ENCODE measurements at regions not wholly inside any gene's neighbourhood (a gene's known extent, or its start where the extent isn't known, plus 50 kb on each side); places are given as distances from the start of the nearest gene placed in this dataset.
"Not testable (repeated sequence)": the region's sequence is repeated elsewhere in the genome, so short reads cannot be mapped to it uniquely, and the experiment has no call there.

DNA sequence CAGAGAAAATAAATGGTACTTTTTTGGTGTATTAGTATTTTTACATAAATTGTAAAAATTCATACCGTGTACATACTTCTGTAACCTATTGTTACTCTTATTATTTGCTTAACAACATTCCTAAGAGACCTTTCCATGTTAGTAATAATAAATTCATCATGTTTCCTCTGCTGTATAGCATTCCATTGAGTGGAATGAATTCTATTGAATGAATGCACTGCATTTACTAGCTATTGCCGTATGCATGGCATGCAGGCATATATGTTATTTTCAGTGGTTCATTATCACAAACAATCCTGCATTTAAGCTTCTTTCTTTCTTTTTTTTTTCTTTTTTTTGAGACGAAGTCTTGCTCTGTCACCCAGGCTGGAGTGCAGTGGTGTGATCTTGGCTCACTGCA, 137.6 kb upstream of the TBX3 start:
- DNase-seq (ENCODE audit: low read depth in 2 of 2), result no peak

DNA sequence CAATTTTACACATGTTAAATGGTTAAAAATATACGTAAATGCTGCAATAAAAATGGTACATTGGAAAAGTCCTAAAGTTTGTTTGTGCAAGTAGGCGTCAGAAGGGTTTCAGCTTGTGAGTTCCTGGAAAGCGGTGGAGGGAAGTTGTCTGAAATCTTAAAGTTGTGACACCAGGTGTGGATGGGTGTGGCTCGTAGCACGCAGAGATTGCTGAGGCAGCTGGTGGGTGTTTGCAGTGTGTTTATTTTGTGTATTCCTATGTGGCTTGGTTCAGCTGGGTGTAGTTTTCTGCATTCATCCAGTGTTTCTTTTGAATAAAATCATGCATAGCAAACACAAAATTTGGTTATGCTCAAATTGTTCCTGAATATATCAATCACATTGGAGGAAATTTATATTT, 136.8 kb upstream of the TBX3 start:
- no peak for DNase-seq (ENCODE audit: low read depth in 2 of 2)

DNA sequence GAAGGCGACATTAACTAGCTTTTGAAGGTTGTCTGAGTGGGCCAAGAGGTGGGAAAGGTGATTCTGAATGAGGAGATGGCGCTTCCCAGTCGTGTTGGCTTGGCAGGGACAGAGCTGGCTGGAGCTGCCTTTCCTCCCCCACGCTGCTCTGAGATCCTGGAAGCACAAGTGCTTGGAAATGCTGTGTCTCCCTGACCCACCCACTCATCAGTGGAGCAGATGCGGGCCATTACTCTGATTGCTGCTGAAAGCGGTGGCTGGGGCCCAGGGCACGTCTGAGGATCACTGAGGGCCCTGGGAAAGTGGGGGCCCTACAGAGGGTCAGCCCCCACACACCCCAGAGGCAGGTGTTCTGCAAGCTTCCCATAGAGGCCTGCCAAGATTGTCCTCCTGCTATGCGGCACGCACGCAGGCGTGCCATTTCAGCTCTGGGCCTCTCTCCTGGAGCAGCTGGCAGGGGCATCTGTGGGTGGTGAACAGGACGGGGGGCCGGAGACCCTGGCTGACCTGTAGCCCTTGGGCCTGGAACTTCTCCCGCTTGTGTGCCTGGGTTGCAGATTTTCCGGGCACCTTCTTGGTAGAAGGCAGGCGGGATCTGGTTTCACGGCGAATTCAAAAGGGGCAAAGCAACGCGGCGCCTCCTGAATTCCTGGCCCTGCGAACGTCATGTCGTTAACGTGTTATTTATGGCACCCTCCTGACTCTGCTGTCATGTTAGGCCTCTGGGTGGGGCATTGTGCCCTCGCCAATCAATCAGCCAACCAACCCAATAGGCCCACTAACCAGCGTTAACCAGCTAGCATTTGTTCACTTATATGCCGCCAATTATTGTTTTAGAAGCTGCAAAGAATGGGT, 133.8 kb upstream of the TBX3 start:
- DNase-seq (ENCODE audit: low read depth in 2 of 2), result no peak

DNA sequence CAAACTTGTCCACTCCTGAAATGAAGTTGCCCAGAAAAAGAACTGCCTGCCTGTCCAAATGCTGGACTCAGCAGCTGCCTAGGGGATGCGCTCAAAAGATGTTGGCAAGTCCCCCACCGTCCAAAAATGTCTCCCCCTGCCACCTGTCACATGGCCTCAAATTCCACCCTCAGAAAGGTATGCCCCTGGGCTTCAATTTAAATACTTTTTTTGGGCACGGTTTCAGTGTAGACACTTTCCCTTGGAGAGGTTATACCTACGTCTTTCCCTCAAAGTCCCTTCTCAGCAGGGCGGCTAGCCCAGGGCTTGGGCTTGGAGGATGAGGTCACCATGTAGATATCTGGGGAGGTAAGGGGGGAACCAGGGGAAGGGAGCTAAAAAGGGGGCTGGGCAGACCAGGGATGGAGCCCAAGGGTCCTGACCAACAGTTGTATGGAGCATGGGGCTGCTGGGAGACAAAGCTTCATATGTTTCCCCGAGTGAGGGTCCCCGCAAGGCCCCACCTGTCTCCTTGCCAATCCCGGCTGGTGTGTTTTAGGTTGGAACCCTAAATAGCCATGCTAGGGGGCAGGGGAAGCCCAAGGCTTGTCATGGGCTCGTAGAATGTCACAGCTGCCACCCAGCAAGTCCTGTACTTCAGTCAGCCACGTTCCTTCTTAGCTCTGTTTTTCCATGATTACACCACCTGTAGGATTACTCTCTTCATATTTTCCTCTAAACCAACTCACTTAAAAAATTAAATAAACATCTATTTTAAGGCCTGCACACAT, 131.2 kb upstream of the TBX3 start:
- DNase-seq (ENCODE audit: low read depth in 2 of 2), result no peak

DNA sequence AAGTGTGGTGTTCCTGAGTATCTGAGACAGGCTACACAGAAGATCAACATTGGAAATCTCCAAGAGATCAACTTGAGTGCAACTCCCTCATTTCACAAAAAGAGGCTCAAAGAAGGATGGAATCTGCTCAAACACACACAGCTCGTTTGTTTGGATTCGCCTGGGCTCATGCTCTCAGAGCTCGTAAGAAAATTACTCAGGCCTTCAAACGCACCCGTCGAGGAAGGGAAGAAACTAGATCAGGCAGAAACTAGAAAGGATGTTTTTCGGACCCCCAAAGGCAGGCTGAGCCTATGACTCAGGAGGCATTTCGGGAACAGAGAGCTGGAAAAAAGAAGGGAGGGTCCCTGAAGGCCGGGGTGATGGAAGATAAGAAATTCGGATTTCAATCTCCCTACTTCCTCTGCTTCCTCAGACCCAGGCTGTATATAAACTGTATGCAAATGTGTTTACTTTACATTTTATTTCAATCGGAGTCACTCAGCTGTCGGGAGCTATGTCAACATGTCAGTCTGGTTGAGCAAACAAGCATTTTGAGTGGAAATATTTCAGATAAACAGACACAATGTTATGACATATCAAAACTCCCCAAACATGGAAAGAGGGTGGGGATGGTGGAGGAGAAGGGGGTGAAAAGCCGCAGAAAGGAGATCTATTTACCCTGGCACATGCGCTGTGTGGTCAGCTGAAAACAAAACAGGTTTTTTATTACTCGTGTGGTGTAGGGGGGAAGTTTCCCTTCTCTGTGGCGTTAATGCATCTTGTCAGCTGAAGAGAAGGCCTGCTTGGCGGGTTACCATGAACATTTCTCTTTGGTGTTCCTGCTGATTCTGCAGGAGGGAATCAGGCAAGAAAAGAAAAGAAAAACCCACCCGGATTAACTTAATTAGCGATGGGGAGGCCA, 129.1 kb upstream of the TBX3 start:
- DNase-seq (ENCODE audit: low read depth in 2 of 2), result no peak

DNA sequence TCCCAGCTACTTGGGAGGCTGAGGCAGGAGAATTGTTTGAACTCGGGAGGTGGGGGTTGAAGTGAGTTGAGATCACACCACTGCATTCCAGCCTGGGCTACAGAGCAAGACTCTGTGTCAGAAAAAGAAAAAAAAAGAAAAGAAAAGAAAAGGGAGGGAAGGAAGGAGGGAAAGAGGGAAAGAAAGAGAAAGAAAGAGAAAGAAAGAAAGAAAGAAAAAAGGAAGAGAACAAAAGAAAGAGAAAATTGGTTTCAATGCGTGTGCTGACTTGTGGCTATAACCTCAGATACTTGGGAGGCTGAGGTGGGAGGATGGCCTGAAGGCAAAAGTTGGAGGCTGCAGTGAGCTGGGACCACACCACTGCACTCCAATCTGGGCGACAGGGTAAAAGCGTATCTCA, 128.4 kb upstream of the TBX3 start:
- no peak for DNase-seq (ENCODE audit: low read depth in 2 of 2)

DNA sequence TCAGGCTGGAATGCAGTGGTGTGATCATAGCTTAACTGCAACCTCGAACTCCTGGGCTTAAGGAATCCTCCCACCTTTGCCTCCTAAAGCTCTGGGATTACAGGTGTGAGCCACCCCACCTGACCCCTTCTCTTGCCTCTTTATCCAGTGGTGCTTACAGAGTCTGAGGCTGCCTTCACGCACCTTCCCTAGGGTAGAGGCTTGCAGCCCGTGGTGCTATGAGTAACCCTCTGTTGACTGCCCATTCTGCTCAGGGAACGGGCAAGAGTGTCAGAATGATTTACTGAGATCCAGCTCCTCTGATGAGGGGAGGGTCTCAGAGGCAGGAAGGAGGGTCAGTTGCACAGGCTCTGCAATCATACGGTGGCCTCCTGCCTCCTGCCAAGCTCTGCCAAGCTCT, 125.1 kb upstream of the TBX3 start:
- no peak for DNase-seq (ENCODE audit: low read depth in 2 of 2)

DNA sequence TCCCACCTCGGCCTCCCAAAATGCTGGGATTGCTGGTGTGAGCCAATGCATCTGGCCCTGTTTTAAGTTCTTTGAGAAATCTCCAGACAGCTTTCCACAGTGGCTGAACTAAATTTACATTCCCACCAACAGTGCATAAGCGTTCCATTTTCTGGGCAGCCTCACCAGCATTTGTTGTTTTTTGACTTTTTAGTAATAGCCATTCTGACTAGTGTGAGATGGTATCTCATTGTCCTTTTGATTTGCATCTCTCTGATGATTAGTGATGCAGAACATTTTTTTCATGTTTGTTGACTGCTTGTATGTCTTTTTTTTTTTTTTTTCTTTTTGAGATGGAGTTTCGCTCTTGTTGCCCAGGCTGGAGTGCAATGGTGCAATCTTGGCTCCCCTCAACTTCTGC, 117.4 kb upstream of the TBX3 start:
- not testable (repeated sequence) for DNase-seq (ENCODE audit: low read depth in 2 of 2)

DNA sequence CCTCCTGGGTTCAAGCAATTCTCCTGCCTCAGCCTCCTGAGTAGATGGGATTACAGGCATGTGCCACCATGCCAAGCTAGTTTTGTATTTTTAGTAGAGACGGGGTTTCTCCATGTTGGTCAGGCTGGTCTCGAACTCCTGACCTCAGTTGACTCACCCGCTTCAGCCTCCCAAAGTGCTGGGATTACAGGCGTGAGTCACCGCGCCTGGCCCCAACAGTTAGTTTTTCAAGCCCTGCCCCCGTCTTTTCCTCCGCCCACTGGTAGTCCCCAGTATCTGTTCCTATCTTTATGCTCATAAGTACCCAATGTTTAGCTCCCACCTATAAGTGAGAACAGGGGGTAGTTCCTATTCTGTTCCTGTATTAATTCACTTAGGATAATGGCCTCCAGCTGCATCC, 116.6 kb upstream of the TBX3 start:
- DNase-seq (ENCODE audit: low read depth in 2 of 2), result not testable (repeated sequence)

DNA sequence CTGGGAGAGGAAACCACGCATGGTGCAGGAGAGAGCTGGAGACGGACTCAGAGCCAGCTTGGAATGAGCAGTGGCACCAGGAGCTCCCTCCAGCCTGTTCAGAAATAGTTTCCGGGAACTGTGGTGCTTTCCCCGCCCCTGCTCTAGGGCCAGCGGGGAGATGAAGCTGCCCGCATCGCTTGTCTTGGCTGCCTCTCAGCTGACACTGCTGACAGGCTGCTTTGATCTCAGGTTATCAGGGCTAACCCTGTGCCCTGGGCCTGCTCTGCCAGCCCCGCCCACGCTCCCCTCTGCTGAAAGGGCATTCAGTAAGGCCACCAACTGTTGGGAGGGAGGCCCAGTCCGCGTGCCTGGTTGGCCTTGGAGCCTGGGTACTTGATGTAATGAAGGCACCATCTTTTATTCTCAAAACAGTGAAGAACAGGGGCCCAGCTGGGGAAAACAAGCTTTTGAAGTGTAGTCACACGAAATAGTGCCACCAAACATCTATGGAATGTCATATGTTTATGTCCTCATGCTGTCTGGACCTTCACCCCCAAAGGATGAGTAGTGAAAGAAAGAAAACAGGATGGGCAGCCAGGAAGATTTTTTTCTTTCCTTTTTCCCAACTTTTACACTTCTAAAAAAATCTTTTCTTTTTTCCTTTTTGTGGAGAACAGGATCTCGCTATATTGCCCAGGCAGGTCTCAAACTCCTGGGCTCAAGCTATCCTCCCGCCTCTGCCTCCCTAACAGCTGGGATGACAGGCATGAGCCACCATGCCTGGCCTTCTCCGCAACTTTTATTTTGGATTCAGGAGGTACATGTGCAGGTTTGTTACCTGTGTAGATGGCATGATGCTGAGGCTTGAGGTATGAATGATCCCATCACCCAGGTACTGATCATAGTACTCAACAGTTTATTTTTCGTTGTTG, 115.9 kb upstream of the TBX3 start:
- no peak for DNase-seq (ENCODE audit: low read depth in 2 of 2)

DNA sequence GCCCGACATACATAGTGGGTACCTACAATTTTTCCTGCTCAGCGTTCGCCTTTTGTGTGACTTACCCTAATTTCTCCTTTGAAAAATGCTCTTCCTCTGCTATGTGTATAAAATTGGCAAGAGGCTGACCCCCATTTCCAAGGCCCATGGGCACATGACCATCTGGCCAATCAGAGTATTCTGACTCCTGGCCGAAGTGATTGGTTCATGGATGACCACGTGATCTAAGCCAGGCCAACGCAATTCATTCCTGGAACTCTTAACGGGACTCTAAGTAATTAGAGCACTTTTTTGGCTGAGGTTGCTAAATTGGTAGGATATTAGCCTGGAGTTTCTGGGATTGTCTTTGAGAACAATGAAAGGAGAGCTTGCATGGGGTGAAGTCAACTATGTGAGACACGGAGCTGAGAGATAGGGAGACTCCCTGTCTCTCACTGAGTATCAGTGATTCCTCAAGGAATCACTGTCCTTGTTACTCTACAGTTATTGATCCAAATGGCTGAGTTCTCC, 110.1 kb upstream of the TBX3 start:
- no peak for DNase-seq (ENCODE audit: low read depth in 2 of 2)

DNA sequence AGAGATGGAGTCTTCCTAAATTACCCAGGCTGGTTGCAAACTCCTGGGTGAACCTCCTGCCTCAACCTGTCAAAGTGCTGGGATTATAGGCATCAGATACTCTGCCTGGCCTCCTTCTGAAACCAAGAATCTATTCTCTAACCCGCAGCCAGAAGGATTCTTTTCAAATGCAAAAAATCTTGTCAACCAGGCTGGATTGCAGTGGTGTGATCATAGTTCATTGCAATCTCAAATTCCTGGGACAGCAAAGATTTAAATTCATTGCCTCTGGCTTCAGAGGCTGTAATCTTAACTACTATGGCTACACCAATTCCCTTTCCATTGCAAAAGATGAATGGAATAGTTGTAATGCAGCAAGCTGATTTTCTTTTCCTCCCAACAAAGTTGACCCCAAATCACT, 106.3 kb upstream of the TBX3 start:
- DNase-seq (ENCODE audit: low read depth in 2 of 2), result no peak

DNA sequence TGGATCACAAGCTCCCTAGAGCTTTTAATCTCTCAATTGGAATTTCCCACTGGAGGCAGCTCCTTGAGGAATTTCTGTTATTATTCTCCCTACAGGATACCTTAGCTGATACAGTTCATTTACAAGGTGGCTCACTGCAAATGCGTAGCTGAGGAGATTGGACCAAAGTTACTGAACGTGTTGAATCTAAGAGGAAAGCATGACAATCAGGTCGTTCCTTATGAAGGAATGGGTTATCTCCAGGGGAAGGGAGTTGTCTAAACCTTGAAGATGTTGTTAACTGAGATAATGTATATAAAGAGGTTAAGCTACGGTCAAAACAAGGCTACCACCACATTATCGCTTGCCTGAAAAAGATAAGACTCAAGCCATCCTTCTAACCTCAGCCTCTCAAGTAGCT, 105.8 kb upstream of the TBX3 start:
- DNase-seq (ENCODE audit: low read depth in 2 of 2), result no peak

DNA sequence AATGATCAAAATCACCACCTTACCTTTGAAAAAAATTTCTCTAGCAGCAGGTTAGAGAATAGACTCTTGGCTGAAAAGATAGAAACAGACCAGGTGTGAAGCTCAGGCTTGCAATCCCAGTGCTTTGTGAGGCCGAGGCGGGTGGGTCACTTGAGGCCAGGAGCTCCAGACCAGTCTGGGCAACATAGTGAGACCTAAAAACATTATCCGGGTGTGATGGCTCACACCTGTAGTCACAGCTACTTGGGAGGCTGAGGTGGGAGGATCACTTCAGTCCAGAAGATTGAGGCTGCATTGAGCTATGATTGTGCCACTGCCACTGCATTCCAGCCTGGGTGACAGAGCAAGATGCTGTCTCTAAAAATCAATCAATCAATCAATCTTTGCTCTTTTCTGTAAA, 105.3 kb upstream of the TBX3 start:
- no peak for DNase-seq (ENCODE audit: low read depth in 2 of 2)

DNA sequence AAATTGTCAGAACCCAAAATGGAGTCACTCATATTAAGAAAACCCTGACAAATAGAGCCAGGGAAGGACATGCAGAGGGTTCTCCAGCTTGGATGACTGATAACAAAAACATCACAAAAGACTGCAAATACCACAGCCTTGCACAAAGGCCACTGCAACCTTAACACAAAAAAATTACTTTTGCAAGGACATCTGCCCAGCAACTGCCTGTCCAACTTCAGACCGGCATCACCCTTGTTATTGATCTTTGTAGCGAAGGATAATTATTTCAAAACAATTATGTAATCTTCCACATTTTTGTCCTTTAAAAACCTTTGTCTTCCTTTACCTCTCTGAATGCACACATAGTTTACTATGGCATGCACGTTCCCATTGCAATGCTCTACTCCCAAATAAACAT, 100.6 kb upstream of the TBX3 start:
- DNase-seq (ENCODE audit: low read depth in 2 of 2), result no peak

DNA sequence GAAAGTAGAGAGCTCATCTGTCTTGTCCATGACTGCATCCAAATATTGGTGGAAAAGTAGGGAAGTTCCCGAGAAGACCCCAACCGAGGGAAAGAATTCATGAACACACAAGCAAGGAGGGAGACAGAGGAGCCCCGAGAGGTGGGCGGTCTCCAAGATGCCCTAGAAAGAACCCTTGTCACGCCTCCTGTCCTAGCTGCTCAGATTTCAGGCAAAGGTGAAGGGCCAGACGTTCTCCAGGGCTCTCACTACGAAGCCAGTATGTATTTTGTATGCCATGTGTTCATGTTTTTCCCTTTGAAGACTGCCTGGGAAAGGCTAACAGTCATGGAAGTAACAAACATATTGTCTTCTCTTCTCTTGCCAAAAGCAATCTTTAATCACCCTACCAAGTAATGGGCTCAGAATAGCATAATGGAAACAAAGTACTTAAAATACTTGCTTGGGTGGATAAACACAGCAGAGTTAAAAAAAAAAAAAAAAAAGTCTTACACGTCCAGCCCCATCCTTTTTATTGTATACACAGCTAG, 99.2 kb upstream of the TBX3 start:
- no peak for DNase-seq (ENCODE audit: low read depth in 2 of 2)

DNA sequence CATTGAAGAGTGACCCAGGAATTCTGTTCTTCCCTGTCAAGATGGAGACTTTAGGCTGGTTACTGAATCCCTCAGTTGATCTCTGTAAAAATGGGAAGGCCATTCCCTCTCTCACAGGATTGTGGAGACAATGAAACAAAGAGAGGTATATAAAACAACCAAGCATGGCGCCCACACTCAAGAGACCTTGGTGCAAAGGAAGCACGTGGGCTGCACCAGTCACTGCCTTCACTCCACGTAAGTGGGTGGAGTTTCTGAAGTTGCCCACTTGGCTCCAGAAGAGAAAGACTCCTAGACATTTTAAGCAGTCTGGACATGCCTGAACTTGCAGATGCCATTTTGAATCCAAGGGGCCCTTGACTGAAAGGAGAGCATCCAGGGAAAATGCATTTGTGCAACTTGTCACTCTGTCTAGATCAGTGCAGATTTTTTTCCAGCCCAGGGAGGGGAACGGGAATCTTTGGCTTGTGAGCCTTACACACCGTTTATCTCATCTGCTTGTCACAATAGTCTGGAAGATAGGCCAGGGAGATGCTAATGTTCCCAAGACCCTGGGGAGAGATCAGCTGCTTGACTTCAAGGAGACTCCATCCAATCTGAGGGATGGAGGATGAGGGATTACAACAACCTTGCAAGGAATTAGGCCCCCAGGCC, 96.9 kb upstream of the TBX3 start:
- DNase-seq (ENCODE audit: low read depth in 2 of 2), result no peak

DNA sequence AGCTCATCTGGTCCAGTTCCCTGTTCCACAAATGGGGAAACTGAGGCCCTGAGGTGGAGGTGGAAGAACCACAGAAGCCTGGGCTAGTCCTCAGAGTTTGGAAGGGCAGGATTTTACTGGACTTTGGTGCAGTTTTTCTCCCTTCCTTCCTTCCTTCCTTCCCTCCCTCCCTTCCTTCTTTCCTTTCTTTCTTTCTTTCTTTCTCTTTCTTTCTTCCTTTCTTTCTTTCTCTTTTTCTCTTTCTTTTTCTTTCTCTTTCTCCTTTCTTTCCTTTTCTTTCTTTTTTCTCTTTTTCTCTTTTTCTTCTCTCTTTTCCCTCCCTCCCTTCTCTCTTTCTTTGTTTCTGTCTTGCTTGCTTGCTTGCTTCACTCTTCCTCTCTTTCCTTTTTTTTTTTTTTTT, 95.7 kb upstream of the TBX3 start:
- no peak for DNase-seq (ENCODE audit: low read depth in 2 of 2)

DNA sequence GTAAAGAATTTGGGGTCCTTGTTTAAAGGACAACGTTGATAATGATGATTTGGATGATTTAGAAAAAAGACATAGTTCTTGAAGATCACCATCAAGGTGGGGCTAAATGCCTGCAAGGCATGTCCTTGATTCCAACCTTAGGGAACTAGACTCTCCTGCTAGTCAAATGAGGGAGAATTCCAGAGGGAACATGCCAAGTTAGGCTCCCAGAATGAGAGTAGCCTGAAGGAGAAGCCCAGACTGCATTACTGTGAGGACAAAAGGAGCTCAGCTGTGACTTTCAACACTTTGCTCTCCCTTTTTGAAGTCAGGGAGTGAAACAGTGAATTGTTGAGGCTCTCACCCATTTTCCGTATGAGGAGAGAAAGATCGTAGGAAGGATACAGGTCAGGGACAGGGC, 95.2 kb upstream of the TBX3 start:
- DNase-seq (ENCODE audit: low read depth in 2 of 2), result no peak
